CD4-positive, alpha-beta T cell (primary cell): ENCODE measurements at regions not wholly inside any gene's neighbourhood (a gene's known extent, or its start where the extent isn't known, plus 50 kb on each side); places are given as distances from the start of the nearest gene placed in this dataset.
A peak's percentile ranks its signal among the peaks of the same experiment; 100 is the strongest.

Experiments
- ATAC-seq: fragments of 200-7000 bp; cut with Tn5 transposase; one replicate; pipeline ENCODE4 v1.10.0; 2022; ENCODE audit warnings: mild to moderate bottlenecking; ENCODE audit not compliant: poor library complexity
- CTCF ChIA-PET: fragments of 350-600 bp; sonication (Branson Sonifier 250); formaldehyde crosslinking; loops from one replicate; lab custom pipeline; 2021; ENCODE audit warnings: antibody characterized with exemption, inconsistent platforms; lab: Charles Lee
- POLR2A ChIA-PET: fragments of 350-600 bp; sonication (Branson Sonifier 250); formaldehyde crosslinking; loops from one replicate; lab custom pipeline; 2021; ENCODE audit warnings: antibody characterized with exemption, inconsistent platforms; lab: Charles Lee
- DNase-seq, 14 experiments: peaks; one replicate each; pipeline ENCODE4 v3.0.0-alpha.2; 2013 to 2020; ENCODE audit warnings: mixed read lengths in 2 of 14
- H3K27ac ChIP-seq, 2 donors: one replicate each; pipeline versions ENCODE4 v1.5.1 to v1.7.0; 2013; ENCODE audit warnings: low read length in 2 of 2, low read depth in 1 of 2, mild to moderate bottlenecking in 1 of 2
- H3K27me3 ChIP-seq, 2 experiments: 1 replicate in 1 of 2; 2 replicates in 1 of 2; pipeline versions ENCODE4 v1.6.1 to v1.7.0; 2013; ENCODE audit warnings: low read length in 2 of 2, control low read depth in 1 of 2, mild to moderate bottlenecking in 1 of 2, moderate library complexity in 1 of 2; ENCODE audit not compliant: insufficient read depth in 2 of 2, control insufficient read depth in 1 of 2
- H3K36me3 ChIP-seq: one replicate; pipeline ENCODE4 v1.6.1; 2013; ENCODE audit warnings: low read length, control low read depth; ENCODE audit not compliant: insufficient read depth
- H3K4me1 ChIP-seq: one replicate; pipeline ENCODE4 v1.6.1; 2013; ENCODE audit warnings: low read length, control low read depth; ENCODE audit not compliant: insufficient read depth
- H3K4me3 ChIP-seq: one replicate; pipeline ENCODE4 v1.5.1; 2013; ENCODE audit warnings: mild to moderate bottlenecking, low read length, moderate library complexity
- H3K9me3 ChIP-seq, 2 experiments: 1 replicate in 1 of 2; 2 replicates in 1 of 2; pipeline versions ENCODE4 v1.6.1 to v1.7.0; 2013; ENCODE audit warnings: low read length in 2 of 2, mild to moderate bottlenecking in 2 of 2, control low read depth in 1 of 2, moderate library complexity in 1 of 2; ENCODE audit not compliant: control insufficient read depth in 1 of 2, insufficient read depth in 1 of 2
- H3K27ac Mint-ChIP-seq: one replicate; pipeline ENCODE4 v1.8.0; 2020; ENCODE audit warnings: mixed read lengths
- H3K27me3 Mint-ChIP-seq: one replicate; pipeline ENCODE4 v1.8.0; 2021; ENCODE audit warnings: mixed read lengths
- H3K36me3 Mint-ChIP-seq: one replicate; pipeline ENCODE4 v1.8.0; 2021; ENCODE audit warnings: low read depth, mixed read lengths
- H3K4me1 Mint-ChIP-seq: one replicate; pipeline ENCODE4 v1.8.0; 2021; ENCODE audit warnings: low read depth, mixed read lengths
- H3K4me3 Mint-ChIP-seq: one replicate; pipeline ENCODE4 v1.8.0; 2020; ENCODE audit warnings: mild to moderate bottlenecking, mixed read lengths
- H3K9me3 Mint-ChIP-seq: one replicate; pipeline ENCODE4 v1.8.0; 2020; ENCODE audit warnings: mixed read lengths
- intact Hi-C, 2 experiments: fragments of 100-400 bp; cut with DNase I in 1 of 2; cut with micrococcal nuclease in 1 of 2; formaldehyde crosslinking; loops; one replicate each; pipeline versions ENCODE4 v1.15.1 to v1.9.0; 2023 to 2025; cut with DNase I, micrococcal nuclease
- TF ChIP-seq, protein P1 (sequence below): fragments of 200-600 bp; IDR thresholded peaks from one replicate; pipeline ENCODE4 v1.8.0; 2022; ENCODE audit warnings: antibody characterized with exemption, mild to moderate bottlenecking

DNA sequence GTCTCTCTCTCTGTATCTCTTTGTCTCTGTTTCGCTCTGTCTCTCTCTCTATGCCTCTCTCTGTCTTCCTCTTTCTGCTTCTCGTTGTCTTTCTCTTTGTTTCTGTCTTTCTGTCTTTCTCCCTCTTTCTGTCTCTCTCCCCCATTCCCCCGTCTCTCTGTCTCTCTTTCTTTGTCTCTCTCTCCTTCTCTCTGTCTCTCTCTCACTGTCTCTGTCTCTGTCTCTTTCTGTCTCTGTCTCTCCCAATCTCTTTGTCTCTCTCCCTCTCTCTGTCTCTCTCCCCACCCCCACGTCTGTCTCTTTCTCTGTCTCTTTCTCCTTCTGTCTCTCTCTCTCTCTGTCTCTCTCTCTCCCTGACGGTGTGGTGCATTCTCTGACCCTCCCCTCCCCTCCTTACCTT is 71.9 kb upstream of the ZNF516 start:
- H3K9me3 Mint-ChIP-seq: no peaks in the 10 kb centered on the region
- H3K36me3 Mint-ChIP-seq: no peaks in the 10 kb centered on the region
- TF ChIP-seq, protein P1, sequence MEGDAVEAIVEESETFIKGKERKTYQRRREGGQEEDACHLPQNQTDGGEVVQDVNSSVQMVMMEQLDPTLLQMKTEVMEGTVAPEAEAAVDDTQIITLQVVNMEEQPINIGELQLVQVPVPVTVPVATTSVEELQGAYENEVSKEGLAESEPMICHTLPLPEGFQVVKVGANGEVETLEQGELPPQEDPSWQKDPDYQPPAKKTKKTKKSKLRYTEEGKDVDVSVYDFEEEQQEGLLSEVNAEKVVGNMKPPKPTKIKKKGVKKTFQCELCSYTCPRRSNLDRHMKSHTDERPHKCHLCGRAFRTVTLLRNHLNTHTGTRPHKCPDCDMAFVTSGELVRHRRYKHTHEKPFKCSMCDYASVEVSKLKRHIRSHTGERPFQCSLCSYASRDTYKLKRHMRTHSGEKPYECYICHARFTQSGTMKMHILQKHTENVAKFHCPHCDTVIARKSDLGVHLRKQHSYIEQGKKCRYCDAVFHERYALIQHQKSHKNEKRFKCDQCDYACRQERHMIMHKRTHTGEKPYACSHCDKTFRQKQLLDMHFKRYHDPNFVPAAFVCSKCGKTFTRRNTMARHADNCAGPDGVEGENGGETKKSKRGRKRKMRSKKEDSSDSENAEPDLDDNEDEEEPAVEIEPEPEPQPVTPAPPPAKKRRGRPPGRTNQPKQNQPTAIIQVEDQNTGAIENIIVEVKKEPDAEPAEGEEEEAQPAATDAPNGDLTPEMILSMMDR: no peak
- POLR2A ChIA-PET: no interaction called here
- Histone ChIP-seq H3K4me3 (no peak overlapping the region), H3K27ac (no peak overlapping the region), H3K36me3 (no peaks in the 10 kb centered on the region), H3K27me3 (no peaks in the 10 kb centered on the region), H3K9me3 (peaks cover 0 to 14% of the 10 kb centered on the region in 2 experiments), H3K4me1 (no peaks in the 10 kb centered on the region)
- CTCF ChIA-PET: no interaction called here
- peaks cover 38% of the 10 kb centered on the region for H3K27me3 Mint-ChIP-seq
- intact Hi-C loops: no loop called here
- H3K4me3 Mint-ChIP-seq: no peak overlapping the region
- DNase-seq (no peak), ATAC-seq (no peak)
- H3K4me1 Mint-ChIP-seq: no peaks in the 10 kb centered on the region
- no peak overlapping the region for H3K27ac Mint-ChIP-seq

DNA sequence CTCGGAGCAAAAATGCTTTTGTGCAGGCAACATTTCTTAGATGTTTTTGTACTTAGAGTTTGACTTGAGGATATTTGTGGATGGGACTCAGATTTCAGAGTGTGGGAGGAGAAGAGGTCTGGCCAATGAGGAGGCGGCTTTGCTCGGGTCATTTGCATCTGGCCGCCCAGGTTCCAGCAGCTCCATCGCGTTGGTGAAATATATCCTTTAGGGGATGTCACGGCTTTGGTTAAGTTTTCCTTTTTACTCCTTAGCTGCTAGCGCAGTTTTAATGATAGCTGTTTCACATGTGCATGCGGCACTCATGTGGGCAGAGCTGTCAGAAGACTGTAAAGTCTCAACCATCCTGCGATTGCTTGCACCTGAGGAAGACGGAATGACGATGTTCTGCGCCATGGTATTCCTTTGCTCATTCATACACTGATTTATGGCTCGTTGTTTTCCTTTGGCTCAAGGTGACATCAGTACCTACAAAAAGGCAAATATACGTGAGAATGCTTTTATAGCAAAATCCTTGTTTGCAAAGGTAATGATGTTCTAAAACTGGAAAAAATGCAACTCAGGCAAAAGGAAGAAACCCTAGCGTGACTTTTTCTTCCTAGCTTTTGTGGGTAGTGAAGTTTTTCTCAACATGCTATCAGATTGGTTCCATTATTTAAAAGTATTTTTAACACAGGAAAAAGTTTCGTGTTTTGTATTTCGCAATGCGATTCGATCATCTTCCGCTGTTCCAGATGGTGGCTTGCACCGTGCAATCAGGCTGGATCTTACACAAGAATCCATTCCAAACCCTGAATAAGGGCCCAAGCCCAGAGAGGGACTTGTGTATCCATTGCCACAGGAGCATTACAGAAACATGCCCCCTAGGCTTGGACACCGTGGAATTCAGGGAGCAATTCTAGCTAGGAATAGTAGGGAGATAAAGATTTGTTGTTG is 70.5 kb upstream of the ZNF516 start:
- ChIA-PET CTCF (no interaction called here), POLR2A (no interaction called here)
- DNase-seq: peak in 2 of 14 experiments; percentile 55 to 56
- no peak for ATAC-seq
- H3K4me3 ChIP-seq: no peak overlapping the region
- no peak overlapping the region for H3K27ac ChIP-seq
- no peak overlapping the region for H3K4me3 Mint-ChIP-seq
- intact Hi-C loops: no loop called here
- H3K9me3 Mint-ChIP-seq: no peaks in the 10 kb centered on the region
- H3K27me3 ChIP-seq: no peaks in the 10 kb centered on the region
- no peaks in the 10 kb centered on the region for H3K4me1 Mint-ChIP-seq
- H3K4me1 ChIP-seq: no peaks in the 10 kb centered on the region
- no peaks in the 10 kb centered on the region for H3K36me3 ChIP-seq
- H3K27me3 Mint-ChIP-seq: peaks cover 34% of the 10 kb centered on the region
- H3K9me3 ChIP-seq: peaks cover 0 to 14% of the 10 kb centered on the region in 2 experiments
- no peak overlapping the region for H3K27ac Mint-ChIP-seq
- no peaks in the 10 kb centered on the region for H3K36me3 Mint-ChIP-seq
- TF ChIP-seq, protein P1: no peak

DNA sequence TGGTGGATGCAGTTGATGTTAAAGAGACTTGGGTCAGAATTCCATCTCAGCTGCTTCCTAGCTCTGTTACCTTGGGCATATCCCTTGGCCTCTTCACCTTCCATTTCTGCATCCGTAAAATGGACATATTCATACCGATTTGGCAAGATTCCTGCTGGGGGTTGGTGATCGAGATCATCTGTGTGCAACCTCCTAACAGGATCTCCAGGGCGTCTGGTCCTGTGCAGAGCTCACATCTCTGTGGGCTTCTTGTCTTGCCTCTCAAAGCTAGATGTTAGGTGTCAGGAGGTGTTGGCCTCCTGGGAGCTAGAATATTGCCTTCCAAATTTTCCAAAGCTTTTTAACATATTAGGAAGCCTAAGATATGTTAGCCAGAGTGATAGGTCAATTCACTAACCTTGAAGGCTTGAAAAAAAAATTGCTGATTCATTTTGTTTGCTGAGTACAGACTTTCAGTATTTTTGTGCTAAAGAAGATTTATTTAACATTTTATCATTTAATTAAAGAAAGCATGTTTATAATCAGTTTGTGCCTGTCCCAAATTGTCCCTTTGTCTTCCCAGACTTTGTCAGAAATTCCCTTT is 69.7 kb upstream of the ZNF516 start:
- intact Hi-C loops: no loop called here

More for the DNA sequence above, 69.7 kb upstream of the ZNF516 start:
- H3K9me3 ChIP-seq: peaks cover 0 to 14% of the 10 kb centered on the region in 2 experiments
- ATAC-seq: no peak
- H3K4me3 Mint-ChIP-seq: no peak overlapping the region
- H3K36me3 Mint-ChIP-seq: no peaks in the 10 kb centered on the region
- no peaks in the 10 kb centered on the region for H3K27me3 ChIP-seq
- no peaks in the 10 kb centered on the region for H3K36me3 ChIP-seq
- no peak overlapping the region for H3K4me3 ChIP-seq
- POLR2A ChIA-PET: no interaction called here
- CTCF ChIA-PET: no interaction called here
- H3K9me3 Mint-ChIP-seq: no peaks in the 10 kb centered on the region
- H3K4me1 Mint-ChIP-seq: no peaks in the 10 kb centered on the region
- peaks cover 42% of the 10 kb centered on the region for H3K27me3 Mint-ChIP-seq
- DNase-seq: no peak
- no peak overlapping the region for H3K27ac Mint-ChIP-seq
- no peaks in the 10 kb centered on the region for H3K4me1 ChIP-seq
- no peak overlapping the region for H3K27ac ChIP-seq
- TF ChIP-seq, protein P1: no peak
